HG02852 (cell line): ENCODE measurements at regions not wholly inside any gene's neighbourhood (a gene's known extent, or its start where the extent isn't known, plus 50 kb on each side); places are given as distances from the start of the nearest gene placed in this dataset.

Source experiments
- ATAC-seq: cut with Tn5 transposase; IDR thresholded peaks from one replicate; pipeline ENCODE4 v1.9.1; 2021; ENCODE audit warnings: mild to moderate bottlenecking, moderate library complexity; ENCODE audit not compliant: unreplicated experiment

- ATAC-seq, result no peak
Measured at GRCh38 chr12:114770323-114770722, 86.3 kb upstream of the TBX3 start.

- no peak for ATAC-seq
Measured at GRCh38 chr12:114769634-114770033, 85.7 kb upstream of the TBX3 start.

GRCh38 chr12:114767906-114768722, 84.1 kb upstream of the TBX3 start:
- no peak for ATAC-seq

DNA sequence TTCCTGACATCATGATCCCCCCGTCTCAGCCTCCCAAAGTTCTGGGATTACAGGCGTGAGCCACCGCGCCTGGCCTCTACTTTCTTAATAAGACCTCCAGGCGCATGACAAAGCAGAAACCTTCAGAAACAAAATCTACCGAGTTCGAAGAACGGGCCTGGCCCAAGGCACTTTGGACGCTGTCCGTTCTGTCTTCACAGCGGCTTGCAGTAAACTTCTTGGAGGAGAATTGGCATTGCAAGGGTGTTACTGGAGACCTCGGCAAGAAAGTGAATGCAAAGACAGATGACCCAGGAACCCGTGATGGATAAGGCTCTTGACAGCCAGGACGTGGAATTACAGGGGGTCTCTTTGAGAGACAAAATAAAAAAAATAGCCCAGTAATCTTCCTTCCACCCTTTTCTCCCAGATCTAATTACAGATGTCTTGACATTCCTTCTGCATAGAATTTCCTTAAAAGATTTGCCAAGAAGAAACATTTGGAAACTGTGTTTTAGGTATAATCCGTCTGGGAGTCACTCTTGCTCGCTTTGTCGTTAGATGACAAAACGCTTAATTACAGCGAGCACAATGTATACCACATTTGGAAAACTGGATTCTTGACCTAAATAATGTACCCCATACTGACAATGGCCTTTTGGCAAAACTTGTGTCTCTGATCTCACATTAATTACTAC, 83.2 kb upstream of the TBX3 start:
- ATAC-seq, result no peak

DNA sequence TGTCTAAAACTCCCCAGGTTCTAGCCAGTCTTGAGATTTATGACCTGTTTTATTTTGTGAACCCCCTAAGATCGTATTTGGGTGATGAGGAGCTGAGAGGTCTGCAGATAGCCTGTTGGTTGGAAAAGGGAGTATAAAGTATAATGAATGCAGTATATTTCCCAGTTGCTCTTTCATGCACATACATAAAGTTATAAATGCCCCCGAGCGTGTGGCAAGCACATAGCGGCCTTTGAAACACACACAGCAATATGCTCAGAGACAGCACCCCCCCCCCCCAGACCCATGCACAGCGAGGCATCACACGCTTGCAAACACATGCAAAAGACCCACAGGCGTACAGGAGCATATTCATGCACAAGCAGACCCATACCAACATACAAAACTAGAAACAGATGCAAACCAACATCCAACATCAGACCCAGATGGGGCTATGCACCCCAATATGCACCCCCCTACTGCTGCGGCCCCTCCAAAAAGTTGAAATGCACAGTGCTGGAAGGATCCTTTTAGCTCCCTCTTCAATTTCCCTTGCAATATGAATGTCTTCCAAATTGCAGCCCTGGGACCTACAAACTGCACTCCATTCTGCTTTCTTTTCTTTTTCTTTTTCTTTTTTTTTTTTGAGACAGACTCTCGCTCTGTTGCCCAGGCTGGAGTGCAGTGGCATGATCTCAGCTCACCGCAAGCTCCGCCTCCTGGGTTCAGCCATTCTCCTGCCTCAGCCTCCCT, 82.2 kb upstream of the TBX3 start:
- ATAC-seq, result no peak

DNA sequence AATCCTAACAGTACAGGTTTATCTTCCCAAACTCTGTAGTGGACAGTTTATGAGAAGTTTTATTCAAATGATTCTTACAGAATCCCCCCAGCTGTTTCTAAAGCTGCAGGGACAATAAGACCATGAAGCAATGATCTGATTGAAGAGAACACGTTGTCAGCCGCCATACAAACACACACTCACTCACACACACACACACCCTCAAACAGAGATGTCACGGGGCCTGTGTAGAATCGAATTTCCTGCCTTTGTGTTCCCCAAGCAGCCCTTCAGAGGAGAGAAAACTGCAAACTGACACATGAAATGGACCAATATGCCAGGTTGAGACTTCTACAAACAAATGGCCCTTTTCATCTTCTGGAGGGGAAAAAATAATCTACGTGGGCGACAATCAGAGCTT, 80.5 kb upstream of the TBX3 start:
- ATAC-seq, result no peak

DNA sequence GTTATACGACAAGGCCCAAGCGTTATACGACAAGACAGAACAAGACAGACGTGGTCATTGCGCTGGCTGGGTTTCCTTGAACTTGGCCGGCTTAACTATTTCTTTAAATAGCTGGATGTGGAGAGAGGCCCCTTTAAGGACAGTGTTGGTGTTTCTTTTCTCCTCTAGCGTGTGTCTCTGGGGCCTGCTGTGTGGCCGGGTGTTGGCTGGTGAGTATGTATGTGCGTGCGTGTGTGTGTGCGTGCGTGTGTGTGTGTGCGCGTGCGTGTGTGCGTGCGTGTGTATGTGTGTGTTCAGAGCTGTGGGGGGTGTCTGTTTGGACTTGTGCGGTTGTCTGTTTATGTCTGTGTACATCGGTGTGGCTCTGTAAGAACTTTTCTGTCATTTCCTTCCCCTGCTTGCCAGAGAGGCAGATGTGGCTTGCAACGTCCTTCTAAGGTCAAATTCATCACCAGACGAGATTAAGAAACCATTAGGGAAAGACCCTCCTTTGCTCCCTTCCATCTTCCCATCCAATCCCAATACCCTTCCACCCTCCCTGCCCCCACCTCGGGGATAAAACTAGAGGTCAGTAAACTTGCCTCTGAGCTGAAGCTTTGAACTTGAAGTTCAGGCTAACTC, 78.6 kb upstream of the TBX3 start:
- ATAC-seq, result no peak

DNA sequence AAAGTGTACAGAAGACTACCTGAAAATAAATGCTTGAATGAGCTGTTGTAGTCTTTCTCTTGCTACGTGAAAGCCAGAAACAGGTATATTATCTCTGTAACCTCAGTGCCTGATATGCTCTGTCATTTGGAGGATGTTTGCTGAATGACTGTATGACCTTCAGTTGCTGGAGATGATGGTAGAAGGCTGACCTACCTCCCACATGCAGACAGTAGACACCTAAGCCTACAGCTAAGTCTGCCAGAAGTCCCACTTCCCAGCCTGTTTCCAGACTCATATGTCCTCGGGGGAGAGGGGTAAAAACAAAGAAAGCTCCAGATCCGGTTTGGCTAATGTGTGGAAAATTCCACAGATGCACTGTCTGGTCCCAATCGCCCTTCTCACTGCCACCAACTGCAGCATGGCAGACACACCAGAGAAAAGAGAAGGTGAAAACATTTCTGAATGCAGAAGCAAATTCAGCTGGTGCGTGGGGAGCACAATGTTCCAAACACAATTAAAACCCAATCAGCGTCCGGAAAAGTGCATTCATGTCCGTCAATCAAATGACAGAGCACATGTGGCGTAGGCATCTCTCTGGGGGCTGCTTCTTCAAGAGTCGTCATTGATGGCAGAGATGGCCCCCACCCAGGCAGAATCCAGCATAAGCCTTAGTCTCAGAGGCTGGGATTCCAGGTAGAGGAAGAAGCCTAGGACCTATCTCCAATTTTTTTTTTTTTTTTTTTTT, 76.3 kb upstream of the TBX3 start:
- ATAC-seq, result no peak

- no peak for ATAC-seq
Measured at GRCh38 chr12:114759635-114760034, 75.7 kb upstream of the TBX3 start.

- no peak for ATAC-seq
Measured at GRCh38 chr12:114757684-114758325, 73.8 kb upstream of the TBX3 start.

GRCh38 chr12:114752217-114752616, 68.2 kb upstream of the TBX3 start:
- ATAC-seq, result no peak

DNA sequence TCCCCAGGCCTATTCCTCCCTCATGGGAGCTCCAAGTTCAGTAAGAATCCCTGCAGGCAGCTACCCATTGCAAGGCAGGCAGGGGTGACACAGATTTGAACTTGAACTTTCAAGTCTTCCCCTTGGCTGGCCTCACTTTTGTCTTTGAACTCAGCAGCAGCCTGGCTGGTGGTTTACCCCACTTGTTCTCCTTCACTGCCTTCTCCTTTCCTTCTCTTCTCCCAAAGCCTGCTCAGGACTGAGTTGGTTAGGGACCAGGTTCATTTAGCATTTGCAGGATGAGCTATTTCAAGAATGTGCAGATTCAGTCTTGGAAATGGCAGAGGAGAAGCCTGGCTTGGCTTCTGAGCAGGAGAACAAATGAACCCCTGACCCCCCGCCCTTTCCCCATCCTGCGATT, 67.7 kb upstream of the TBX3 start:
- ATAC-seq, result no peak

DNA sequence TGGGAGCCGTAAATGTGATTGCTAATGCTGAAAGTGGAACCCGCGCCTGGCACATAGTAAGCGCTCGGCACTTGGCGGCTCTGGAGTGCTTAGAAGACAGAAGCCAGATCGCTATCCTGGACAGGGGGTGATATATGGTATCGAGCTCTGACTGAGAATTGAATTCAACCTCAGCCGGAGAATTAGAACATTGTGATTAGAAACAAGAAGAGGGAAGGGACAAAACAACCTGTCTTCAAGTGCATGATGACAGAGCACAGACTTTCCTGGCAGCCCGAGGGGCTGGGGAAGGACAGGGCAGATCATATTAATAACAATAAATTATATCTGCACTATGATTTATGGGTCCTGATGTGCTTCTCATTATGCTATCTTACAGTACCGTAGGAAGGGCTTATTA, 66.9 kb upstream of the TBX3 start:
- ATAC-seq, result no peak

DNA sequence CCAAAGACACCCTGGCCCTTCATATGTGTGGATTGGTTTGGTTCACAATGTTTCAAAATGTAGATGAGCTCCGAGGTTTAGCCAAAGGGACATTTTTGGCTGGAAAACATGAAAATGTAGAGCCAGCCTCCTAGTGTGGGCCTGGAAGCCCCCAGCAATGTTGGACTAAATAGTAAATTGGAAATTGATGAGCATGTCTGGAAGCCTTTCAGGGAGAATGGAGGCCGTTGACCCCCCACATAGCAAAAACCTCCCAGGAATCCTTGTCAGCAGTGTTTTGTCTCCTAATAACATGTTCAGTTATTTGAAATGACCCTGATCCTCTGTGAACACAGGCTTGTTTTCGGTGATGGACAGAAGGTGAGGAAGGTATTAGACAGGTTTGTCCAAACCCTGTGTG, 65.1 kb upstream of the TBX3 start:
- no peak for ATAC-seq

DNA sequence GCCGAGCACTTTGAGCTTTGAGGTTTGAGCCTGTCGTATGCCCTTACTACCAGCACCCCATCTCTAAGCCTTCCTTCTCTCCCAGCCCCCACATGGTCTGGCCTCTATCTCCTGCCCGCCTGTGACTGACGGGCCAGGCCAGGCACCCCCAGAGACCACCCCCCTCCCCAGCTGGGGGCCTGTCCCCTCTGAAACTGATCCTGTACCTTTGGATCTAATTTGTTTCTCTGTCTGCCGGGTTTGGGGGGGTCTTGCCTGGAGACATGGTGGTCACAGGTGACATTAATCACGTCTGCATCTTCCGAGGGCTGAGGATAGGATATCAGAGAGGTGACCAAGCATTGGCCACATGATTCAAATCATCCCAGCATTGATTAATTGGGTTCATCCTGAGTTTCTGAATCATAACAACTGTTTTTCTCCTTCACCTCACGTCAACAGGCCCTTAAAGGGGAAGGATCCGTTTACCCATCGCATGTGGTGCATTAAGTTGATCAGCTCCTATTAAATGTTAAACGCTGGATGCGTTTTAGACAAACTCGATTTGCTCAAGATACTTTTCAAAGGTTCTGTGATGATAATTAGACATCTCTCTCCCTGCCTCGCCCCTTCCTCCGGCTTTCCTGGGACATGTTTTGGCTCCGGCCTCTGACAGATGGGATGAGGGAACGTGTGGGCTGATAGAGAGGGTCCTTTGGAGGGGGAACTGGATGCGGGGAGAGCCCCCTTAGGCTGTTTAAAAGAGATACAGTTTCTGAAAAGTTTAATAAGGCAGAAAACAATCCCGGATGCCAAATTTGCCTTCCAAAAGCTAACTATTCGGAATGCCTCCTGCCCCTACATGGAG, 63.3 kb upstream of the TBX3 start:
- ATAC-seq, result no peak

DNA sequence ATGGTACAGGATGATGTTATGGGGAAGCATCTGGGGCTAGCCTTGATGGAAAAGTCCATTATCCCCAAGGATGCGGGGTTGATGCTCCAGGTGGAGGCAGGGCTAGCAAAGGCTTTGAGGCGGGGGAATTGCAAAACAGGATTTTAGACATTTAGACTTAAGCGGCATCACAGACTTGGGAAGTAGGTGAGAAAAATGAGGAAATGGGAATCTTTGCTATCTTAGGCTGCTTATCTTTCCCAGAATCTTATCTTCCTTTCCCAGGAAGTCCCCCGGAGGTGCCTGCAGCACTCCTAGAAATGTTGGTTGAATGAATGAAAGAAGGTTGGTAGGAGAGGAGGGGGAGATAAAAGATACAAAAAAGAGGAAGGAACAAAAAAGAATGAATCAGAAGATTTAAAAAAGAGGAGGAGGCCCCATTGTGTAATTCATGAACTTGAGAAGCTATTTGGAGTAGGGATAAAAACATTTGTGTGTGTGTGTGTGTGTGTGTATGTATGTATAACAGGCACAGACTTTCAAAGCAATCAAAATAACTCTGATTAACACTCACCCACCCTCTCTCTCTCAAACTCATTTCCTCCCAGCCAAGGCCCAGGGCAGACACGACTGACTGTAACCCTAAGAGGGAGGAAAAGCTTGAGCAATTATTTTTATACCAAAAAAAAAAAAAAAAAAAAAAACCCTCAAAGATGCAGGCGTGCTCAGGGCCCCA, 62.5 kb upstream of the TBX3 start:
- no peak for ATAC-seq

- ATAC-seq, result no peak
Measured at GRCh38 chr12:114744691-114745090, 60.7 kb upstream of the TBX3 start.

DNA sequence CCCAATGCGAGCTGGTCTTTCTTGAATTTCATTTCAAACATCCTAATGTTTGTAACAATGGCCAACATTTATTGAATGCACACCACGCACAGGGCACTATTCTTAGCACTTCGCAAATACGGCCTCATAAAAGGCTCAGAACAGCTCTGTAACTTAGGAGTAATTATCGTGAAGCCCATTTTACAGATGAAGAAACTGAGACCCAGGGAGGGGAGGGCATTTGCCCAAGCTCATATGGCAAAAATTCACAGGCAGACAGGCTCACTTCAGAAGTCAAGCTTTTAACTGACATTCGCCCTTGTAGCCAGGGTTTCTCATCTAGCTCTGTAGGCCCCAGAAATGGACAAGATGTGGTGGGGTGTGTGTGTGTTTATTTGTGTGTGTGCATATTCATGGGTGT, 60.3 kb upstream of the TBX3 start:
- no peak for ATAC-seq

DNA sequence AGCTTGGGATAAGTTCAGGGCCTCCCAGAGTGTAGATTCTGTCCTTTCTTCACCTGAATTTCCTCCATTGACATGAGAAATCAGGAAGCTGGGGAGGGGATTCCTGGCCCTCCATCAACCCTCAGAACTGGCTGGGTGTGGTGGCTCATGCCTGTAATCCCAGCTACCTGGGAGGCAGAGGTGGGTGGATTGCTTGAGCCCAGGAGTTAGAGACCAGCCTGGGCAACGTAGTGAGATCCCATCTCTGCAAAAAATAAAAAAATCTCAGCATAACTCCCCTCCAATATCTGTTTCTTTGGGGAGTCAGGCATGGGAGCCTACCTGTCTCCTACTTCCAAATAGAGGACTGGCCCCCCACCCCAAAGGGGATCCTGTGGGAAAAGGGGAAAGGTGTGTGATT, 59.8 kb upstream of the TBX3 start:
- ATAC-seq, result no peak
